IMR-90 (cell line): ENCODE measurements at regions not wholly inside any gene's neighbourhood (a gene's known extent, or its start where the extent isn't known, plus 50 kb on each side); places are given as distances from the start of the nearest gene placed in this dataset.

ENCODE experiments used
- CEBPB ChIP-seq: IDR thresholded peaks from 2 replicates; pipeline ENCODE4 v1.6.1; 2012; ENCODE audit warnings: low read depth, low read length, improper control_type of control experiment
- FOS ChIP-seq: fragments of 150-350 bp; IDR thresholded peaks from 2 replicates; pipeline ENCODE4 v1.6.1; 2016; ENCODE audit warnings: low read depth, low read length
- MAZ ChIP-seq: IDR thresholded peaks from 2 replicates; pipeline ENCODE4 v1.6.1; 2012; ENCODE audit warnings: low read depth, mild to moderate bottlenecking, low read length, improper control_type of control experiment, moderate library complexity, borderline replicate concordance
- POLR2A ChIP-seq: IDR thresholded peaks from 2 replicates; pipeline ENCODE4 v1.6.1; 2012; ENCODE audit warnings: mild to moderate bottlenecking, low read depth, low read length
- RAD21 ChIP-seq: IDR thresholded peaks from 2 replicates; pipeline ENCODE4 v1.6.1; 2012; ENCODE audit warnings: low read length, improper control_type of control experiment
- RCOR1 ChIP-seq: IDR thresholded peaks from 2 replicates; pipeline ENCODE4 v1.6.1; 2012; ENCODE audit warnings: mild to moderate bottlenecking, low read length, improper control_type of control experiment; ENCODE audit not compliant: insufficient replicate concordance
- RFX5 ChIP-seq: IDR thresholded peaks from 2 replicates; pipeline ENCODE4 v1.8.0; 2012; ENCODE audit warnings: low read depth, mild to moderate bottlenecking, low read length, moderate library complexity
- SMC3 ChIP-seq: fragments of 150-350 bp; IDR thresholded peaks from 2 replicates; pipeline ENCODE4 v1.6.1; 2016; ENCODE audit warnings: low read depth, mild to moderate bottlenecking, antibody characterized with exemption, low read length, moderate library complexity
- TF ChIP-seq, protein P1 (sequence below): conservative IDR thresholded peaks from 2 replicates; pipeline ENCODE4 v1.5.1; 2012; ENCODE audit warnings: mild to moderate bottlenecking, low read depth, low read length, improper control_type of control experiment
- TF ChIP-seq, protein P2 (sequence below): fragments of 150-350 bp; IDR thresholded peaks from 2 replicates; pipeline ENCODE4 v1.6.1; 2017; ENCODE audit warnings: mild to moderate bottlenecking, antibody characterized with exemption, low read length, low read depth
- TF ChIP-seq, protein P3 (sequence below): fragments of 150-350 bp; IDR thresholded peaks from 2 replicates; pipeline ENCODE4 v1.6.1; 2016; ENCODE audit warnings: low read depth, mild to moderate bottlenecking, low read length, moderate library complexity, borderline replicate concordance

DNA sequence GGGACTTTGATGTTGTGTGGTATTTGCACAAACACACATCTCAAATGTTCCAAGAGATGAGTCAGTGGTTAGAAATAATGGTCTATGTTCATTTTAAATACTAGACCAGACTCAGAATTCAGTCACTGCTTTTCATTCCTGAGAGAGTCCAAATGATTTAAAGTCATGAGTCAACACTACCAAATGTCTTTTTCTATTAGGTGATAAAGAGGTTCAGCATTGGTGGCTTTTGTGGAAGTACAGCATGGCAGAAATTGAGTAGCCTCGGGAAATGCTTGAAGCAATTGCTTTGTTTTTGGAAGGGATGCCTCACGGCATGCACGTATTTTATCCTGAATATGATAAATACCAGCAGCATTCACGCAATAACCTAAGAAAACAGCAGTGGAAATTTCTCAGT lies 115.7 kb downstream of the DIO2 start:
- TF ChIP-seq, protein P1, sequence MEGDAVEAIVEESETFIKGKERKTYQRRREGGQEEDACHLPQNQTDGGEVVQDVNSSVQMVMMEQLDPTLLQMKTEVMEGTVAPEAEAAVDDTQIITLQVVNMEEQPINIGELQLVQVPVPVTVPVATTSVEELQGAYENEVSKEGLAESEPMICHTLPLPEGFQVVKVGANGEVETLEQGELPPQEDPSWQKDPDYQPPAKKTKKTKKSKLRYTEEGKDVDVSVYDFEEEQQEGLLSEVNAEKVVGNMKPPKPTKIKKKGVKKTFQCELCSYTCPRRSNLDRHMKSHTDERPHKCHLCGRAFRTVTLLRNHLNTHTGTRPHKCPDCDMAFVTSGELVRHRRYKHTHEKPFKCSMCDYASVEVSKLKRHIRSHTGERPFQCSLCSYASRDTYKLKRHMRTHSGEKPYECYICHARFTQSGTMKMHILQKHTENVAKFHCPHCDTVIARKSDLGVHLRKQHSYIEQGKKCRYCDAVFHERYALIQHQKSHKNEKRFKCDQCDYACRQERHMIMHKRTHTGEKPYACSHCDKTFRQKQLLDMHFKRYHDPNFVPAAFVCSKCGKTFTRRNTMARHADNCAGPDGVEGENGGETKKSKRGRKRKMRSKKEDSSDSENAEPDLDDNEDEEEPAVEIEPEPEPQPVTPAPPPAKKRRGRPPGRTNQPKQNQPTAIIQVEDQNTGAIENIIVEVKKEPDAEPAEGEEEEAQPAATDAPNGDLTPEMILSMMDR, result no peak
- TF ChIP-seq POLR2A, result no peak
- TF ChIP-seq SMC3, result no peak
- TF ChIP-seq RAD21, result no peak
- peak; percentile 6; the same call in 1 of the 2 replicates for TF ChIP-seq CEBPB
- no peak for TF ChIP-seq MAZ
- TF ChIP-seq, protein P2, sequence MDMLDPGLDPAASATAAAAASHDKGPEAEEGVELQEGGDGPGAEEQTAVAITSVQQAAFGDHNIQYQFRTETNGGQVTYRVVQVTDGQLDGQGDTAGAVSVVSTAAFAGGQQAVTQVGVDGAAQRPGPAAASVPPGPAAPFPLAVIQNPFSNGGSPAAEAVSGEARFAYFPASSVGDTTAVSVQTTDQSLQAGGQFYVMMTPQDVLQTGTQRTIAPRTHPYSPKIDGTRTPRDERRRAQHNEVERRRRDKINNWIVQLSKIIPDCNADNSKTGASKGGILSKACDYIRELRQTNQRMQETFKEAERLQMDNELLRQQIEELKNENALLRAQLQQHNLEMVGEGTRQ, result no peak
- TF ChIP-seq RFX5, result no peak
- TF ChIP-seq RCOR1, result no peak
- no peak for TF ChIP-seq FOS
- TF ChIP-seq, protein P3, sequence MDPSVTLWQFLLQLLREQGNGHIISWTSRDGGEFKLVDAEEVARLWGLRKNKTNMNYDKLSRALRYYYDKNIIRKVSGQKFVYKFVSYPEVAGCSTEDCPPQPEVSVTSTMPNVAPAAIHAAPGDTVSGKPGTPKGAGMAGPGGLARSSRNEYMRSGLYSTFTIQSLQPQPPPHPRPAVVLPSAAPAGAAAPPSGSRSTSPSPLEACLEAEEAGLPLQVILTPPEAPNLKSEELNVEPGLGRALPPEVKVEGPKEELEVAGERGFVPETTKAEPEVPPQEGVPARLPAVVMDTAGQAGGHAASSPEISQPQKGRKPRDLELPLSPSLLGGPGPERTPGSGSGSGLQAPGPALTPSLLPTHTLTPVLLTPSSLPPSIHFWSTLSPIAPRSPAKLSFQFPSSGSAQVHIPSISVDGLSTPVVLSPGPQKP, result no peak
